ENCODE measurements at regions not wholly inside any gene's neighbourhood (a gene's known extent, or its start where the extent isn't known, plus 50 kb on each side); places are given as distances from the start of the nearest gene placed in this dataset.

DNA sequence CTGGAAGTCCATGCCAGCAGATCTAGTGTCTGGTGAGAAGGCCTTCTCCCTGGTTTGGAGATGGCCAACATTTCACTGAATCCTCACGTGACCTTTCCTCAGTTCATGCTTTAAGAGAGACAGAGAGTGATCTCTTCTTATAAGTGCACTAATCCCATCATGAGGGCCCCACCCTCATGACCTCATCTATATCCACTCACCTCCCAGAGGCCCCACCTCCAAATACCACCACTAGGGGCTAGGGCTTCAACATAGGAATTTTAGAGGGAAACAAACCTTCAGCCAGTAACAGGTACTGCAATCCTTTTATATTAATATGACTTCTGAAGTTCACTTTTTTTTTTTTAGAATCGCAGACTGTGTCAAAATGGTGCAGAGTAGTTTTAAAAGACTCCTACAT lies 496.9 kb upstream of the ADAMTS16 start:
- DNase-seq (ENCODE audit: low spot score), result no peak

DNA sequence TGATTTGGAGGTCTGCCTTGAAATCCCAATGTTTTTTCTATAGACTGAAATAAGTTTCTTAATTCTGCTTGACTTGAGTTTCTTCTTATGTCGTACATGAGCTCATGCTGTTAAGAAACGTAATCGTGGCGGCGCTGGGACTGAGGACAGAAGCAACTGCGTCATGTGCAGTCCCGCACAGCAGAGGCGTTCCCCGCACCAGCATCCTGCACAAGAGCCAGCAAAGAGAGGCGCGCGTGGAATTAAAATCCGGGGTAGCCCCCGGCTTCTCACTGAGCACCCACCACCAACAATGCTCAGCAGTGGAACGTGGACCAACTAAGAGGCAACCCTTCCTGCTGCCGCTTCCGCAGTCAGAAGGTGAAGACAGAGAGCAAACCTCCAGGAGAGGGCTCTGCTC lies 496.2 kb upstream of the ADAMTS16 start:
- DNase-seq (ENCODE audit: low spot score), result no peak

GRCh38 chr5:4646715-4647375 lies 493.3 kb upstream of the ADAMTS16 start:
- DNase-seq (ENCODE audit: low spot score), result no peak

DNA sequence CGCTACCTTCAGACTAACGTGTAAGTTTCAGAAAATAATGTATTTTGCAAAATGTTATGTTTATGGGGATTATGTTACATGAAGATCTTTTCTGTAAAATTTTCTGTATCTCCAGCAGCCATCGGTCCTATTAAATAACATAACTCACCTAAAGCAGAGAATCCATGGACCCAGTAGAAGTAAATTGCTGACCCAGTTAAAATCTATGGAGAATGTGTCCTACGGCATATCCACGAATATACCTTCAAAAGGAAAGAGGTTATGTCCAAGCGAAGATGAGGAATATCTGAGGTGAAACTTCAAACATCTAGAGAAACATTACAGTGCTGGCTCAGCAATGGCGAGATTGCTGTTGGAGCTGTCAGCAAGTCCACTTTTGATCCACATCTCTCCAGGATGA lies 492.2 kb upstream of the ADAMTS16 start:
- DNase-seq (ENCODE audit: low spot score), result no peak

GRCh38 chr5:4651806-4652565 lies 488.1 kb upstream of the ADAMTS16 start:
- DNase-seq (ENCODE audit: low spot score), result no peak

- DNase-seq (ENCODE audit: low spot score), result no peak
Measured at GRCh38 chr5:4653475-4653874, 486.7 kb upstream of the ADAMTS16 start.

DNA sequence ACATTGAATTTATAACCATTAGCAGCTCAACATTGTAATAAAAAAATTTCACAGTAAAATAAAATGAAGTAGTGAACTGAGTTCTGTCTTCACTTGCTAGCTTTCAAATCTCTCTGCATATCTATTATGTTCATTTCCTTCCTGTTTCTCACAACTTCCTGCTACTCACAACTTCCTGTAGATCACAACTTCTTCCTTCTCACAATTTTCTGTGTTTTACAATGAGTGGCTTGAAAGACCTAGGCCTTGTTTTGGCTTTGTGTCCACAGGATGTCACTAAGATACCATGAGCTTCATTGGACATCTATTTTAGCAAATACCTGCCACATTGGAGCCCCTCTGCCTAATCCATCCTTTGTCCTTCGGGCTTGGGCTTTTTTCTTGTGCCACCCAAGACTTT lies 480.3 kb upstream of the ADAMTS16 start:
- DNase-seq (ENCODE audit: low spot score), result no peak

- no peak for DNase-seq (ENCODE audit: low spot score)
Measured at GRCh38 chr5:4661326-4661725, 478.8 kb upstream of the ADAMTS16 start.

- peak; percentile 3 for DNase-seq (ENCODE audit: low spot score)
Measured at GRCh38 chr5:4661836-4662235, 478.3 kb upstream of the ADAMTS16 start.

DNA sequence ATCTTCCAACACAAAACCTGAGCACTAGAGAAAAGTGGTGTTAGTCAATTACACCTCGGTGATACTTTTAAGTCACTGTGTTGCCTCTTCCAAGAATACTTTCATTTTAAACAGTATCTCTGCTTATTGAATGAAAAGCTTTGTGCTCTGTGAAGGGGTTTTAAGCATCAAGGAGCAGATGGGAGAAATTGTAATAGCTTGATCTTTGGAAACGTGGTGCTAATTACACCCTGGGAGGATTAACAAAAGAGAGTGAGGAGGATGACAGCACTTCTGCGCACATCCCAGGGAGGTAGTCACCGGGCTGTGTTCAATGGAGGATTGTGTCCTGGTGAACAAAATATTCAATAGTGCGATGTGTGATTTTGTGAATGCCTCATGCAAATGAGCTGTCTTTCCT lies 477.4 kb upstream of the ADAMTS16 start:
- no peak for DNase-seq (ENCODE audit: low spot score)

- DNase-seq (ENCODE audit: low spot score), result no peak
Measured at GRCh38 chr5:4665911-4666310, 474.2 kb upstream of the ADAMTS16 start.

DNA sequence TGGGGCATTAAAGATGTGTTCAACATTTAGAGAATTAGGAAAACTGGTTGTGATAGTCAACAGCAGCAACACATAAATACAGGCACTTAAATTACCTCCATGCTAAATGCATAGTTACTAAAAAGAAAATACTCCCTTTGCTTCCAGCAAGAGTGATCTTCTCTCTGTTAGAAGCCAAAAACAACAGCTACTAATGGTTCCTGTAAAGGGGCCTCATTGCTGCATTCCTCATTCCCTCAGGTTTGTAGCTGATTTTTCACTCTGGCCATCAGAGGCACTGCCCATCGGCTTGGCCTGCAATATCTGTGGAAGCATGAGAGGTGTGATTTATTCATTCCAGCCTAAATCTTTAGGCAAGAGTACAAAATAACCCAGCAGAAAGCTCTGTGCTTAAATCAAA lies 466.0 kb upstream of the ADAMTS16 start:
- no peak for DNase-seq (ENCODE audit: low spot score)

- DNase-seq (ENCODE audit: low spot score), result no peak
Measured at GRCh38 chr5:4676934-4677333, 463.2 kb upstream of the ADAMTS16 start.

GRCh38 chr5:4684946-4685345 lies 455.2 kb upstream of the ADAMTS16 start:
- DNase-seq (ENCODE audit: low spot score), result no peak

GRCh38 chr5:4698596-4698995 lies 441.5 kb upstream of the ADAMTS16 start:
- DNase-seq (ENCODE audit: low spot score), result no peak

GRCh38 chr5:4699592-4699991 lies 440.5 kb upstream of the ADAMTS16 start:
- no peak for DNase-seq (ENCODE audit: low spot score)

GRCh38 chr5:4700069-4700468 lies 440.1 kb upstream of the ADAMTS16 start:
- peak; percentile 58 for DNase-seq (ENCODE audit: low spot score)

DNA sequence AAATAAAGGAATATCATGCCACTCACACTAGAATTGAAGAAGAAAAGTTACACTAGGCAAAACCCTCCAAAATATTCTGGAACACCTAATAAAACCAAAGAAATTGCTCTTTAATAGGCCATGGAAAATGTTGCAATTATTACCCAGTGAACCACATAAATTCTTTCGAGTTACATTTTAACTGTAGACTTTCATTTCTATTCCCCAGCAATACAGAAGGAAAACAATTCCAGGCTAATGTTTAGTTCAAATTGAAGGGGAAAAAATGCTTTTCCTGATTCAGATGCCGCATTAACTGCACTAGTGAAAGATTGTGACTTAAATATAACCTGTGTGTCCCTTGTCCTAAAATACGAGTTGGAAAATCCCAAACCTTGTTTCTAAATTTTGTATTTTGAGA lies 439.3 kb upstream of the ADAMTS16 start:
- no peak for DNase-seq (ENCODE audit: low spot score)

GRCh38 chr5:4703931-4704458 lies 436.1 kb upstream of the ADAMTS16 start:
- DNase-seq (ENCODE audit: low spot score), result no peak

GRCh38 chr5:4704951-4705350 lies 435.2 kb upstream of the ADAMTS16 start:
- no peak for DNase-seq (ENCODE audit: low spot score)

- no peak for DNase-seq (ENCODE audit: low spot score)
Measured at GRCh38 chr5:4716781-4717180, 423.3 kb upstream of the ADAMTS16 start.

DNA sequence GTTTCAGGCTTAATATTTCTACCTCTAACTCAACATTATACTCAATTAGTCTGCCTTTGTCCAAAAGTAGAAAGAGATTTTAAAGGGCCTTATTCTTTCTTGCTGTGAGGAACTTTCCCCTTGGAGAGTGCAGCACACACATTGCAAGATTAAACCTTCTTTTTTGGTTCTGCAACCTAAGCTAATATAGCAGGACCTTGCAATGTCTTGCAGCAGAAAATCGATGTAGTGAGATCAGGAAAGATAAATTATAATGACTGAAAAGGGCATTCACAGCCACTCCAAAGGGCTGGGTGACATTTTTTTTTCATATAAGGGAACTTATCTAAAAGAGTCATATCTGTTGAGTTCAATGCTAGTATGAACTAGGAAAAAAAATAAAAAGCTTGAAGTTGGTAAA lies 422.7 kb upstream of the ADAMTS16 start:
- no peak for DNase-seq (ENCODE audit: low spot score)

DNA sequence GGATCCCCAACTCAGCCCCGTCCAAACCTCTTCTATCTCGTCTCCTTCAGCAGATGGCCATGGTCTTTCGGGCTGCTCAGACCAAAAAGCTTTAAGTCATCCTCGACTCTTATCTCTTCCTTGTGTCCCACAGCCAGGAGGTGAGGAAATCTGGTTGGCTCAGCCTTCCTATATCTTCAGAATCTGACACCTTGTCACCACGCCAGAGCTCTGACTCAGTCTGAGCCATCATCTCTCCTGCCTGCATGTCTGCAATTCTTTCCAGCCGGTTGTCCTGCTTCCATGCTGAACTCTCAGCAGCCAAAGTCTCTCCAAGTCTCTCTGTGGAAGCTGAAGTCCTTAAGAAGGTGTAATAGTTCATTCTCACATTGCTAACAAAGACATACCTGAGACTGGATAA lies 419.3 kb upstream of the ADAMTS16 start:
- DNase-seq (ENCODE audit: low spot score), result peak; percentile 52

DNA sequence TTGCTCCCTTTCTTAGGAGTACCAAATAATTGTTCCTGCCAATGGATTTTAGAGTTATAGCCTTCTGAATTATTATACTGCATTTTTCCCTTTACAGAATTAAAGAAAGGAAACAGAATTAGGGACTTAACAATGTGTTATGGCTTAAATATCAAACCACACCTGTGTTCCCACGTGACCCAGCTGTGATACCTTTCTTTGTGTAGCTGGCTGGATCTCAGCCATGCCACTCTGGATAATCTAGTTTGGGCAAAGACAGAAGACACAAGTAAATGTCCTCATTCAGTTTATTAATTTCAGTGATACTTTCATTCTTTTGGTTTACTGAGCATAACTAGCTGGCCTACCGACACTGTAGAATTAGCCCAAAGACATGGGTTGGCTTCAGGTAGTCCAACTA lies 417.2 kb upstream of the ADAMTS16 start:
- DNase-seq (ENCODE audit: low spot score), result no peak
